Stimulated activated memory B cell treated with anti-CD40 and anti-IgM and Interleukin-4, amounts not matched to agents 10 μg/mL and 1 μg/mL and 100 μg/mL, for 72 hours (primary cell): ENCODE measurements at regions not wholly inside any gene's neighbourhood (a gene's known extent, or its start where the extent isn't known, plus 50 kb on each side); places are given as distances from the start of the nearest gene placed in this dataset.

Experiments used
- ATAC-seq: fragments of 150-1000 bp; cut with Tn5 transposase; 2 replicates; pipeline ENCODE4 v1.10.0; 2021
- H3K27ac Mint-ChIP-seq: one replicate; pipeline ENCODE4 v1.8.0; 2022; ENCODE audit warnings: mild to moderate bottlenecking, mixed read lengths
- H3K27me3 Mint-ChIP-seq: one replicate; pipeline ENCODE4 v1.8.0; 2022; ENCODE audit warnings: mixed read lengths
- H3K36me3 Mint-ChIP-seq: one replicate; pipeline ENCODE4 v1.8.0; 2022; ENCODE audit warnings: mixed read lengths
- H3K4me1 Mint-ChIP-seq: one replicate; pipeline ENCODE4 v1.8.0; 2022; ENCODE audit warnings: mixed read lengths
- H3K4me3 Mint-ChIP-seq: one replicate; pipeline ENCODE4 v1.8.0; 2022; ENCODE audit warnings: mild to moderate bottlenecking, moderate library complexity, mixed read lengths
- H3K9me3 Mint-ChIP-seq: one replicate; pipeline ENCODE4 v1.8.0; 2022; ENCODE audit warnings: mixed read lengths

GRCh38 chr16:86910161-86910769 lies 331.9 kb downstream of the FOXL1 start:
- H3K4me3 Mint-ChIP-seq = no peak overlapping the region

GRCh38 chr16:86911437-86911958 lies 333.1 kb downstream of the FOXL1 start:
- no peaks in the 10 kb centered on the region for H3K27me3 Mint-ChIP-seq
- peaks cover 3% of the 10 kb centered on the region for H3K9me3 Mint-ChIP-seq
- no peak overlapping the region for H3K4me3 Mint-ChIP-seq
- H3K36me3 Mint-ChIP-seq = no peaks in the 10 kb centered on the region
- no peak for ATAC-seq
- H3K27ac Mint-ChIP-seq = no peak overlapping the region
- H3K4me1 Mint-ChIP-seq = no peaks in the 10 kb centered on the region

More at GRCh38 chr16:86910161-86910769, 331.9 kb downstream of the FOXL1 start:
- no peak for ATAC-seq
- Mint-ChIP-seq H3K27ac (no peak overlapping the region), H3K27me3 (no peaks in the 10 kb centered on the region), H3K36me3 (no peaks in the 10 kb centered on the region), H3K9me3 (peaks cover 3% of the 10 kb centered on the region), H3K4me1 (no peaks in the 10 kb centered on the region)

- no peak overlapping the region for H3K4me3 Mint-ChIP-seq
- peaks cover 3% of the 10 kb centered on the region for H3K27me3 Mint-ChIP-seq
- peaks cover 3% of the 10 kb centered on the region for H3K9me3 Mint-ChIP-seq
- no peaks in the 10 kb centered on the region for H3K36me3 Mint-ChIP-seq
- no peaks in the 10 kb centered on the region for H3K4me1 Mint-ChIP-seq
- no peak for ATAC-seq
- H3K27ac Mint-ChIP-seq = no peak overlapping the region
Observed at GRCh38 chr16:86913886-86914285, 335.5 kb downstream of the FOXL1 start.

DNA sequence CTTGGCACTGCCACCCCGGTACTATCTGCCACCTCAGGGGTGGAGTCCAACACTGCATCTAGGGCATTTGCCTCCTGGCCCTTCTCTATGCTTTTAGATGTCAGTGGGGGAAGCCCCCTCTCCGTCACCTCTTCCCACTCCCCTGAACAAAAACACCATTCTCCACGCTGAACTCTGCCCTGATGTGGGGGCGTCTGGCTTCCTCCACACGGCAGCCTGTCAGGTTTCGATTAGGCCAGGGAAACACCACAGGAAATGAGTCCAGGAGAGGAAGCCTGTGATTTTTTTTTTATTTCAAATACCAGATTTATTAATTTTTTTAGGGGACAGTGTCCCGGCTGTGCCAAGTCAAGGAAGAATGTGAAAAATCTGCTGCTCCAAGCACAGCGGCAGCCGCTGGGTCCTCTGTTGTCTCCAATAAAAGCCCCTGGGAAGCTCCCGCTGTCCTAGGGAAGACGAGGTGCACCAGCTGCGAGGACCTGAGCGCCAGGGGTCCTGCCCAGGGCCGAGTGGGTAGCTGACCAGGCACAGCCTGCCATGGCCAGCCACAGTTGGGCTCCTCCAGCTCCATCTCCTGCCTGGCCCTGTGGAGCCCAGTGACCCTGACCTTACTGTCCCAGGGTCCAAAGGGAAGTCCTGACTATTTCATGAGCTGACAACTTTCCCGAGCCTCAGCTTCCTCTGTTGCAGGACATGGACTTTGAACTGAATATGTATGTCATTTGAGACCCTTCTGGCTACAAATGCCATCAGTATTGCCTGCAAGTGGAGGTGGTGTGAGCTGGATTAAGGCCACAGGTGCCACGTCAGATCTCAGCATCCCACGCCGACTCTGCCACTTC lies 336.7 kb downstream of the FOXL1 start:
- no peak overlapping the region for H3K4me3 Mint-ChIP-seq
- ATAC-seq = peak; percentile 49
- peaks cover 3% of the 10 kb centered on the region for H3K9me3 Mint-ChIP-seq
- no peak overlapping the region for H3K27ac Mint-ChIP-seq
- peaks cover 10% of the 10 kb centered on the region for H3K27me3 Mint-ChIP-seq
- H3K36me3 Mint-ChIP-seq = no peaks in the 10 kb centered on the region
- H3K4me1 Mint-ChIP-seq = no peaks in the 10 kb centered on the region

DNA sequence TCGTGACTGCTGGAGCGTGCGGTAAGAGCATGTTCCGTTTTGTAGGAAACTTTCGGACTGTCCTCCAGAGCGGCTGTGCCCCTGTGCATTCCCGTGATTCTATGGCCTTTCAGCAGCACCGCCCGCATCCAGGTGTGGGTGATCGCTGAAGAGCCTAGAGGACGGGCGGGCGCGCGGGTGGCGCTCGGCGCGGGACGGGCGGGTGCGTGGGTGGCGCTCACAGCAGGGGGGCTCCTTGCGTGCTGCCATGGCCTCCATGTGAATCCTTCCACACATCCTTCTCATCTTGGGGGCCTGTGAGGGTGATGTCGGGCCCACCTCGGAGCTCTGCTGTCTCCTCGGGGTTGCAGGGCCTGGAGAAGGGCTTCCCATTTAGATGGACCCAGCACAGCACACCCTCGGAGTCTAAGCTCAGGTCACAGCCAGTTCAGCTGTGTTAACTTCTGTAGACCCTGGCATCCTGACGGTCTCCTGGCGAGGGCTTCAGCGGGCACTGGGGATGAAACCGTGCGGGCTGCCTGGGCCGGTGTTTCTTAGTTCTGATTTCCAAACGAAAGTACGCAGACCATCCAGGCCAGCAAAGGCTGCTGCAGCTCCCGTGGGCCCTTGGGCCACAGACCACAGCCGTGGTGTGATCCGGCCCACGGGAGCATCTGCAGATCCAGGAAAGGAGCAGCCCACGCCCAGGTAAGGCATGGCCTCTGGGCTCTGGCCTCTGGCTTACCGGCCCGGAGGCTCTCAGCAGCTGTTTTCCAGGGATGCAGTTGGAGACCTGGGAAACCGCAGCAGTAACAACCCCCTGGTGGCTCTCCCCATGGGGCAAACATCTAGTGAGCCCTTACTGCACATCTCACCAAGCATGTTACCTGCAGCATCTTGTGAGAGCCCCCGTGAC lies 339.4 kb downstream of the FOXL1 start:
- Mint-ChIP-seq H3K27me3 (peaks cover 10% of the 10 kb centered on the region), H3K27ac (no peak overlapping the region), H3K4me3 (no peak overlapping the region), H3K36me3 (no peaks in the 10 kb centered on the region), H3K9me3 (peaks cover 3% of the 10 kb centered on the region), H3K4me1 (no peaks in the 10 kb centered on the region)
- ATAC-seq = no peak

- ATAC-seq = no peak
- no peak overlapping the region for H3K27ac Mint-ChIP-seq
- peaks cover 10% of the 10 kb centered on the region for H3K27me3 Mint-ChIP-seq
Observed at GRCh38 chr16:86918637-86919036, 340.3 kb downstream of the FOXL1 start.

DNA sequence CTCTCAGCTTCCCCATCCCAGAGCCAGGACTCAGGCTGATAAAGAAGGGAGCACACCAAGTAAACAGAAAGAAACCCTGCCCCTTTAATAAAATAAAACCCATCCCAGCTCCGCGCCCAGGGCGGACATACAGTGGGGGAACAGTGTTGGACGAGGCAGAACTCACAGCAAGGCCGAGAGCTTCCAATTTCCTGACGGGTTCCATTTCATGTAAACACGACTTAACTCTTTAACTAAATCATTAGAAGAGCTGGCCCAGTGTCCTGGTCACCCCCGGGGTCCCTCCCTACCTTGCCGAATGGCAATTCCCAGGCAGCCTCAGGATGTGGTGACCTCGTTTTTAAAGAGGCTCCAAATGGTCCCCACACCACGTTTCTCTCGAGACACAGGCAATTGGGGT lies 340.7 kb downstream of the FOXL1 start:
- no peak for ATAC-seq
- Mint-ChIP-seq H3K36me3 (no peaks in the 10 kb centered on the region), H3K4me1 (no peaks in the 10 kb centered on the region), H3K9me3 (no peaks in the 10 kb centered on the region), H3K27ac (no peak overlapping the region), H3K27me3 (peaks cover 12% of the 10 kb centered on the region), H3K4me3 (no peak overlapping the region)

More at GRCh38 chr16:86918637-86919036, 340.3 kb downstream of the FOXL1 start:
- Mint-ChIP-seq H3K4me1 (no peaks in the 10 kb centered on the region), H3K4me3 (no peak overlapping the region), H3K36me3 (no peaks in the 10 kb centered on the region), H3K9me3 (peaks cover 1% of the 10 kb centered on the region)

GRCh38 chr16:86919578-86920305 lies 341.4 kb downstream of the FOXL1 start:
- Mint-ChIP-seq H3K4me3 (no peak overlapping the region), H3K27me3 (peaks cover 18% of the 10 kb centered on the region), H3K27ac (no peak overlapping the region), H3K4me1 (no peaks in the 10 kb centered on the region), H3K36me3 (no peaks in the 10 kb centered on the region), H3K9me3 (no peaks in the 10 kb centered on the region)
- no peak for ATAC-seq

GRCh38 chr16:86921289-86921688 lies 342.9 kb downstream of the FOXL1 start:
- Mint-ChIP-seq H3K9me3 (no peaks in the 10 kb centered on the region), H3K27me3 (peaks cover 29% of the 10 kb centered on the region), H3K36me3 (no peaks in the 10 kb centered on the region), H3K4me3 (no peak overlapping the region), H3K4me1 (no peaks in the 10 kb centered on the region), H3K27ac (no peak overlapping the region)
- no peak for ATAC-seq

DNA sequence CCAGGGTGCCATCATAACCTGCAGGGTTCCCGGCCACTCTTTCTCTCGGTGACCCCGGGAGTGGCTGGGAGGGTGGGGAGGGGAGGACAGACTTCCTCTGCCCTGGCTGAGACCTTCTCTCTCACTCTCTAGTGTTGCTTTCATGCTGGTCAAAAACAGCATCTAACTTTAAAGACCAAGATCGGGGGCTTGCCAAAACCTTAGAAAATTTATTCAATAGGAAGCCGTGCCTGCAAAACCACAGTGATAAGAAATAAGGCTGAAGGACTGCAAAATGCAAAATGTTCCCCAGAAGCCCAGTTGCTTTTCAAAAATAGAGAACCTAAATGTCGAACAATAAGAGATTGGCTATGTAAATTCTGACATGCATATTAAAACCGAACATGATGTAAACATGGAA lies 344.0 kb downstream of the FOXL1 start:
- H3K9me3 Mint-ChIP-seq = no peaks in the 10 kb centered on the region
- no peak overlapping the region for H3K4me3 Mint-ChIP-seq
- ATAC-seq = no peak
- peaks cover 29% of the 10 kb centered on the region for H3K27me3 Mint-ChIP-seq
- H3K4me1 Mint-ChIP-seq = no peaks in the 10 kb centered on the region
- no peaks in the 10 kb centered on the region for H3K36me3 Mint-ChIP-seq
- H3K27ac Mint-ChIP-seq = no peak overlapping the region

- H3K36me3 Mint-ChIP-seq = no peaks in the 10 kb centered on the region
- no peak overlapping the region for H3K27ac Mint-ChIP-seq
- H3K27me3 Mint-ChIP-seq = peaks cover 29% of the 10 kb centered on the region
- no peaks in the 10 kb centered on the region for H3K9me3 Mint-ChIP-seq
- H3K4me3 Mint-ChIP-seq = no peak overlapping the region
- H3K4me1 Mint-ChIP-seq = no peaks in the 10 kb centered on the region
- no peak for ATAC-seq
Observed at GRCh38 chr16:86923656-86924055, 345.3 kb downstream of the FOXL1 start.

DNA sequence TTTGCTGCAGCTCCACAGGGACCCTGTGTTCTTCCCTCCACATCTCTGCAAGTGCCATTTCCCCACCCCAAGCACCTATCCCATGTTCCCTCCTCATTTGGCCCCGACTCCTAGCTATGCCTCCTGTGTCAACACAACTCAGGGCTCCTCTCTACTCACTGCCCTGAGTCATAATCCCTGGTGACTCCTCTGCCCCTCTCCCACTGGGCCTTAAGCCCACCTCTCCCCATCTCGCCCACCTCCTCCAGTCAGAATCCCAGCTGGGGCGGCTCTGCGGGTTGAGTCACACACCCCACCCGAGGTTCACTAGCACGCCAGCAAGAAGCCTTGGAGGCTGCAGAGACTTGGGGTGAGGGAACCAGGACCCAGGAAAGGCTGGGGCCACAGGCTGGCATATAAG lies 346.2 kb downstream of the FOXL1 start:
- Mint-ChIP-seq H3K27ac (no peak overlapping the region), H3K27me3 (peaks cover 20% of the 10 kb centered on the region), H3K4me3 (no peak overlapping the region), H3K4me1 (no peaks in the 10 kb centered on the region), H3K9me3 (no peaks in the 10 kb centered on the region), H3K36me3 (no peaks in the 10 kb centered on the region)
- no peak for ATAC-seq

GRCh38 chr16:86925067-86925791 lies 346.9 kb downstream of the FOXL1 start:
- H3K27me3 Mint-ChIP-seq = peaks cover 19% of the 10 kb centered on the region

More at GRCh38 chr16:86925067-86925791, 346.9 kb downstream of the FOXL1 start:
- H3K27ac Mint-ChIP-seq = no peak overlapping the region
- H3K4me3 Mint-ChIP-seq = no peak overlapping the region
- H3K9me3 Mint-ChIP-seq = no peaks in the 10 kb centered on the region
- H3K36me3 Mint-ChIP-seq = no peaks in the 10 kb centered on the region
- no peaks in the 10 kb centered on the region for H3K4me1 Mint-ChIP-seq
- no peak for ATAC-seq
